Daoy (cell line): ENCODE measurements at regions not wholly inside any gene's neighbourhood (a gene's known extent, or its start where the extent isn't known, plus 50 kb on each side); places are given as distances from the start of the nearest gene placed in this dataset.
A peak's percentile ranks its signal among the peaks of the same experiment; 100 is the strongest.
"Not testable (repeated sequence)": the region's sequence is repeated elsewhere in the genome, so short reads cannot be mapped to it uniquely, and the experiment has no call there.

Experiments used
- DNase-seq: peaks from one replicate; pipeline ENCODE4 v3.0.0-alpha.2; 2015; ENCODE audit warnings: low read depth

DNA sequence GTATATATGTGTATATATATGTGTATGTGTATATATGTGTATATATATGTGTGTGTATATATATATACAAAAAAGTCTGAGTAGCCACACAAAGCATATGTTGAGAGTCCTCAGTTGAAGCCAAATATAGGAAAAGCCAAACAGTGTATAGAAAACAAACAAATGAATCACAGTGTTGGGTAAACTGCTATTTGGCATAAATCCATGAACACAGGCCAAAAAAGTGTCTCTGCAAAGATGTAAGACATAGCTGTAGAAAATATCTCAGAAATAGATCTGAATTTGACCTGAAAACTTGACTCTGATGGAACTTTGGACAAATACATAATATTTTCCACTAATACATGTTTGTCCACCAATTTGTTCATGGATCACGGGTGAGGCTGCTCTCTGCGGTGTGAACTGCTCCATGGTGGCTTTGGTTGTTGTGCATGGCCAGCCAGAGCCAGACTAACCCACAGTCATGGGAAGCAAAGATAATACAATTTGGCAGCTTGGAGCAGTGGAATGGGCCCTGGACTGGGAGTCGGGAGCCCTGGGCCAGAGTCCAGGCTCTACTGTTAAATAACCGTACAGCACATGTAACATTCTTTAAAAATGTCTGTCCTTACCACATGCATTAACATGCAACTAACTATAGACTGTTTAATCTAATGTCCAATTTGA lies 76.9 kb upstream of the EED start:
- DNase-seq = no peak

- not testable (repeated sequence) for DNase-seq
These were observed 78.3 kb upstream of the EED start for GRCh38 chr11:86166287-86166686.

- DNase-seq = no peak
These were observed 80.4 kb upstream of the EED start for GRCh38 chr11:86164106-86164505.

DNA sequence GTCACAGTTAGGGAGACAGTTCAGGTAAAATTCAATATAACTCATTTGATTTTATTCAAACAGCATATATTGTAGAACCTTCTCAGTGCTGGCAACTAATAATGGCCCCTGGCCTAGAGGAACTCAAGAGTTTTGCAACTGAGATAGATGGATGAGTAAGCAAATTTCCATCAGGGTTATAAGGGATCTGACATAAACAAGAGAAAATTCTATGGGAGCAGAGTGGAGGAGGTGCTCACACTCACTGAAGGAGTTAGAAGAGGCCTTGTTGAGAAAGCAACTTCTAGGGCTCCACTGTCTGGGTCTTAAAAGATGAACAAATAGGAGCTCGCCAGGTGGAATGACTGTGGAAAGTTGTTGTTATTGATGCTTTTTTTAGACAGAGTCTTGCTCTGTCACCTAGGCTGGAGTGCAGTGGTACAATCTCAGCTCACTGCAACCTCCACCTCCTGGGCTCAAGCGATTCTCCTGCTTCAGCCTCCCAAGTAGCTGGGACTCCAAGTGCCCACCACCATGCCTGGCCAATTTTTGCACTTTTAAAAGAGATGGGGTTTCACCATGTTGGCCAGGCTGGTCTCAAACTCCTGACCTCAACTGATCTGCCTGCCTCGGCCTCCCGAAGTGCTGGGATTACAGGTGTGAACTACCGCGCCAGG lies 81.2 kb upstream of the EED start:
- not testable (repeated sequence) for DNase-seq

DNA sequence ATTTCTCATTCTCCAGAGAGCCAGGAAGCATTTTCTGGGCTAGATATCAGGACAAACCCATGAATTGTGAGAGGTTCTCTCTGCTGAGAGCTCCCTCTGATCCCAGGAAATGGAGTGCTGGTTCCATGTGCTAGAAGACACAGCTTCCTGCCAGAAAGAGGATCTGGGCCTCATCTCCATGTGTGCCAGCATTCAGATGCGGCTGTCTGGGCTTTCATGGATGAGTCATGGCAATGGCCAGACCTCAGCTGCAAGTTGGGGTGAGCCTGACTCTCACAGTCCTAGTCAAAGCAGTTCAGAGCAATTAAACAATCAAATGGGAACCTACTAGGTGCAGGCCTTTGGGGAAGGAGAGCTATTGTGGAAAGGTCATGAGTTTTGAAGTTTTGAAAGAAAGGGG lies 82.3 kb upstream of the EED start:
- DNase-seq = peak; percentile 85

- DNase-seq = no peak
These were observed 82.7 kb upstream of the EED start for GRCh38 chr11:86161837-86162236.

- no peak for DNase-seq
These were observed 83.2 kb upstream of the EED start for GRCh38 chr11:86161336-86161735.

- peak; percentile 59 for DNase-seq
These were observed 83.9 kb upstream of the EED start for GRCh38 chr11:86160541-86161149.

GRCh38 chr11:86159581-86159891 lies 85.0 kb upstream of the EED start:
- DNase-seq = no peak

- DNase-seq = no peak
These were observed 85.6 kb upstream of the EED start for GRCh38 chr11:86158704-86159580.

GRCh38 chr11:86157797-86158378 lies 86.7 kb upstream of the EED start:
- DNase-seq = no peak

DNA sequence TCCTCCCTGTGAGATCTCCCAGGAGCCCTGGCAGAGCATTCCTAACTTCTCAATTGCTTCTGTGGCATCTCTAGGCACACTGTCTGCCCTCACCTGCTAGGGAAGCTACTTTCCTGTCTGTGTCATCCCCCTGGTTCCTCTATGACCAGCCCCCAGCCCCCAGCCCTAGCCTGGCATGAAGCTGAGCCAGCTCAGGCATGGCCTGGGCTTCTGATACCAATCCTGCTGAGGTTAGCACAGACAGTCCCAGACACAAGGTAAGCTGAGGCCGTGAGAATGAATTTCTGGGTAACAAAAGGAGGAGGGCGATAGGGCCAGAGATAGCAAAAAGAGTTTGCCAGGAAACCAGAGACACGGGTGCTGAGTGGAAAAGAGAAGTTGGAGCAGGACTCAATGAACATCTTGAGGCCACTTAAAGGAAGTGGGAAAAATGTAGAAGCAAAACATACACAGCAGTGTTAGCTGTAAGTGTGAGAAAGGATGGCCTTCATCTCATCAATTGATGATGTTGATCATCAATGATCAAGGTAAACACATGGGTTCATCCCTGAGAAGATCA lies 87.6 kb upstream of the PICALM start:
- DNase-seq = no peak

- no peak for DNase-seq
These were observed 86.4 kb upstream of the PICALM start for GRCh38 chr11:86155200-86155844.

DNA sequence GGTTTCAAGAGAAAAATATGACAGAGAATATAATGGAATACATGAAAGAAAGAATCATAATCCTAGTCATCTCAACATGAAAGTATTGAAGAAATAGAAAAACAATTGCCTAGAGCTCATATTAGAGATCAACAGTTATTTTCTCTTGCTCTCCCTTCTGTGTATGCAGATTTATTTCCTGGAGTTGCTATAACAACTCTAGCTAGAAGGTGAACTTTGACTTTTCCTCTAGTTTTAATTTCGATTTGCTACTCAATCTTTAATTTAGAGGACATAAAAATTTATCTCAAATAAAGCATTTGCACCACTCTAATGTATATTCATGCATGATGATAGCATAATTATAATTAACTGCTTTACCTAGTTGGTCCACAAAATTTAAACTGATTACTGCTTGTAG lies 84.6 kb upstream of the PICALM start:
- DNase-seq = no peak

- DNase-seq = no peak
These were observed 84.0 kb upstream of the PICALM start for GRCh38 chr11:86152901-86153300.

DNA sequence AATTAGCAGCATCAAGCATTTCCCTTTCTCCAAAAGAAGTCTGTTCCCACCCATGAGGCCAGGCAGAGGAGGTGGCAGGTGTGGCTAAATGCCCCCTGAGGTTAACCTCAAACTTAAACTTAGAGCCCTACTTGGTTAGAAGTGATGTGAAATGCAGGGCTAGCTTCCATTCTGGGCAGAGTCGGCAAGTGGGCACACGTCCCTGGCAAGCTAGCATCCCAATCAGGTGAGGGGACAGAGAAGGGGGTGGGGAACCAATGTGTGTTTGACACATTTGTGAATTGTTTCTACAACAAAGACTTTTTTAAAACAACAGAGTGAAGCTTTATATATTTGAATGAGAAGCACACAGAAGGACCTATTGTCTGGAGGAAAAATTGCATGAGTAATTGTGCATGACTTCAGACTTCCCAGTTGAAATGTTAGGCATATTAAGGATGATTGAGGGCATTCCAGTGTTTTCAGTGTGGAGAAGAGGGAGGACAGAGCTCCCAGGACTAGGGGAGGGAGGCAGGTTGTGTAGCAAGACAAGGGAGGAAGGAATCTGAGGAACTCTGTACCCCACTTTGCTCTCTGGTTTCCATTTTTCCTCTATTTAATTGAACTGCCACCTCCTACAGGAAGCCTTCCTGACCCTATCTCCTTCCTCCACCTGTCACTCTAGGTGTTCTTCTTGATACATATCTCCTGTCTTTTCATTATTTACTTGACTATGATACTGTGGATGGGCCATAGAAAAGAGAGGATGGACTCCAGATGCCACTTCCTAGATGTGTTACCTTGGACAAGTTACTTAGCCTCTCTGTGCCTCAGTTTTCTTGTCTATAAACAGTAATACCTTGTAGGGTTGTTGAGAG lies 83.3 kb upstream of the PICALM start:
- DNase-seq = peak; percentile 86

- DNase-seq = peak; percentile 91
These were observed 82.5 kb upstream of the PICALM start for GRCh38 chr11:86151174-86152005.

GRCh38 chr11:86150847-86151173 lies 81.9 kb upstream of the PICALM start:
- peak; percentile 66 for DNase-seq

- no peak for DNase-seq
These were observed 80.9 kb upstream of the PICALM start for GRCh38 chr11:86149792-86150191.

GRCh38 chr11:86148345-86148747 lies 79.5 kb upstream of the PICALM start:
- no peak for DNase-seq
